Transverse colon (tissue), 3 donors: ENCODE measurements at regions not wholly inside any gene's neighbourhood (a gene's known extent, or its start where the extent isn't known, plus 50 kb on each side); places are given as distances from the start of the nearest gene placed in this dataset.

ENCODE experiments used
- EP300 ChIP-seq: sonication (generic); formaldehyde crosslinking; IDR thresholded peaks from one replicate; pipeline ENCODE4 v1.6.1; 2017; ENCODE audit warnings: antibody characterized with exemption, low read depth
- TF ChIP-seq, protein P1 (sequence below), 5 experiments: fragments of 200-600 bp in 3 of 5; fragments of 450-650 bp in 2 of 5; sonication (generic) in 3 of 5; IDR thresholded peaks; 1 replicate in 2 of 5; 2 replicates in 3 of 5; pipeline ENCODE4 v1.5.1; 2016 to 2017; ENCODE audit warnings: antibody characterized with exemption in 5 of 5, inconsistent platforms in 3 of 5, mild to moderate bottlenecking in 2 of 5, moderate library complexity in 1 of 5

DNA sequence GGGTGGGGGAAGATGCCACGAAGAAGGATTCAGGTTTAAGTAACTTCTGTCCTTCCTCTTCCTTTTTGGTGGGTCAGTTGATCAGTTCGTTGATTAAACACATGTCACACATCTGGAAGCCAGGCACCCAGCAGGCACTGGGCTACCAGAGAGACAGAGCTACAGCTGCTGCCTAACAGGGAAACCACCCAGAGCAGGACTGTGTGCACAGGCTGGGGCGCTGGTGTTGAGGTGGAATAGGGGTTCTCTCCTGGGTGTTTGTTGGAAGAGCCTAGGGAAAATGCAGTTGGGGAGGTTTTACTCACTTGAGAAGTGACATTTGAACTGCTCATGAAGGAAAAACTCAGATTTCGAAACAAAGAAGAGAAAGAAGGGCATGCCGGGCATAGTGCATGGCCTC lies 152.4 kb downstream of the IRX5 start:
- no peak for TF ChIP-seq EP300
- TF ChIP-seq, protein P1, sequence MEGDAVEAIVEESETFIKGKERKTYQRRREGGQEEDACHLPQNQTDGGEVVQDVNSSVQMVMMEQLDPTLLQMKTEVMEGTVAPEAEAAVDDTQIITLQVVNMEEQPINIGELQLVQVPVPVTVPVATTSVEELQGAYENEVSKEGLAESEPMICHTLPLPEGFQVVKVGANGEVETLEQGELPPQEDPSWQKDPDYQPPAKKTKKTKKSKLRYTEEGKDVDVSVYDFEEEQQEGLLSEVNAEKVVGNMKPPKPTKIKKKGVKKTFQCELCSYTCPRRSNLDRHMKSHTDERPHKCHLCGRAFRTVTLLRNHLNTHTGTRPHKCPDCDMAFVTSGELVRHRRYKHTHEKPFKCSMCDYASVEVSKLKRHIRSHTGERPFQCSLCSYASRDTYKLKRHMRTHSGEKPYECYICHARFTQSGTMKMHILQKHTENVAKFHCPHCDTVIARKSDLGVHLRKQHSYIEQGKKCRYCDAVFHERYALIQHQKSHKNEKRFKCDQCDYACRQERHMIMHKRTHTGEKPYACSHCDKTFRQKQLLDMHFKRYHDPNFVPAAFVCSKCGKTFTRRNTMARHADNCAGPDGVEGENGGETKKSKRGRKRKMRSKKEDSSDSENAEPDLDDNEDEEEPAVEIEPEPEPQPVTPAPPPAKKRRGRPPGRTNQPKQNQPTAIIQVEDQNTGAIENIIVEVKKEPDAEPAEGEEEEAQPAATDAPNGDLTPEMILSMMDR (IDR thresholded peaks at IDR 0.05) = no peak
